SK-N-MC (cell line): ENCODE measurements at regions not wholly inside any gene's neighbourhood (a gene's known extent, or its start where the extent isn't known, plus 50 kb on each side); places are given as distances from the start of the nearest gene placed in this dataset.

Experiments
- DNase-seq: peaks from one replicate; pipeline ENCODE4 v3.0.0-alpha.2; 2011; ENCODE audit warnings: low read depth, low spot score
- H3K27ac ChIP-seq: fragments of 200-600 bp; sonication (generic); 2 replicates; pipeline ENCODE4 v1.5.1; 2016; ENCODE audit warnings: mixed run types
- H3K36me3 ChIP-seq: fragments of 200-600 bp; sonication (generic); 2 replicates; pipeline ENCODE4 v1.6.1; 2017; ENCODE audit warnings: antibody characterized with exemption, low read length, mixed read lengths; ENCODE audit not compliant: insufficient read depth
- H3K4me3 ChIP-seq: fragments of 200-600 bp; sonication (generic); 2 replicates; pipeline ENCODE4 v1.5.1; 2016
- H3K9ac ChIP-seq: fragments of 200-600 bp; sonication (generic); 2 replicates; pipeline ENCODE4 v1.8.0; 2017; ENCODE audit warnings: mixed run types, mixed read lengths; ENCODE audit not compliant: insufficient read length
- H3K9me3 ChIP-seq: fragments of 200-600 bp; sonication (generic); 2 replicates; pipeline ENCODE4 v1.6.1; 2017; ENCODE audit warnings: low read depth, mild to moderate bottlenecking, antibody characterized with exemption, low read length, moderate library complexity, mixed read lengths
- EZH2 ChIP-seq: fragments of 200-600 bp; sonication (generic); IDR thresholded peaks from one replicate; pipeline ENCODE4 v1.6.1; 2017; ENCODE audit warnings: antibody characterized with exemption
- FOXP2 ChIP-seq: optimal IDR thresholded peaks from 2 replicates; pipeline ENCODE3; 2011; ENCODE audit warnings: mild to moderate bottlenecking, moderate library complexity; ENCODE audit not compliant: insufficient read depth; ENCODE audit errors: extremely low read length, control extremely low read depth
- POLR2AphosphoS5 ChIP-seq: IDR thresholded peaks from 2 replicates; pipeline ENCODE4 v1.6.1; 2012; ENCODE audit warnings: mild to moderate bottlenecking, low read depth, low read length, borderline replicate concordance

GRCh38 chr6:147106759-147107401 lies 97.3 kb upstream of the STXBP5 start:
- Histone ChIP-seq H3K4me3 (no peak overlapping the region), H3K27ac (no peak overlapping the region), H3K9me3 (no peaks in the 10 kb centered on the region), H3K36me3 (no peaks in the 10 kb centered on the region), H3K9ac (no peak overlapping the region)
- DNase-seq = no peak
- no peak for TF ChIP-seq POLR2AphosphoS5
- no peak for TF ChIP-seq EZH2
- TF ChIP-seq FOXP2 = no peak

GRCh38 chr6:147108259-147108910 lies 95.8 kb upstream of the STXBP5 start:
- Histone ChIP-seq H3K9ac (no peak overlapping the region), H3K27ac (no peak overlapping the region), H3K9me3 (no peaks in the 10 kb centered on the region), H3K36me3 (no peaks in the 10 kb centered on the region), H3K4me3 (no peak overlapping the region)
- no peak for DNase-seq
- TF ChIP-seq EZH2 (no peak), FOXP2 (no peak), POLR2AphosphoS5 (no peak)

GRCh38 chr6:147109707-147110106 lies 94.5 kb upstream of the STXBP5 start:
- TF ChIP-seq FOXP2 (no peak), EZH2 (no peak), POLR2AphosphoS5 (no peak)
- no peaks in the 10 kb centered on the region for H3K9me3 ChIP-seq
- DNase-seq = no peak
- H3K27ac ChIP-seq = no peak overlapping the region
- H3K4me3 ChIP-seq = no peak overlapping the region
- no peaks in the 10 kb centered on the region for H3K36me3 ChIP-seq
- no peak overlapping the region for H3K9ac ChIP-seq

- no peak for DNase-seq
- Histone ChIP-seq H3K9me3 (no peaks in the 10 kb centered on the region), H3K9ac (no peak overlapping the region), H3K4me3 (no peak overlapping the region), H3K27ac (no peak overlapping the region), H3K36me3 (no peaks in the 10 kb centered on the region)
- no peak for TF ChIP-seq POLR2AphosphoS5
- no peak for TF ChIP-seq EZH2
- TF ChIP-seq FOXP2 = no peak
Observed at GRCh38 chr6:147116056-147116455, 88.2 kb upstream of the STXBP5 start.

- Histone ChIP-seq H3K4me3 (no peak overlapping the region), H3K27ac (no peak overlapping the region), H3K9ac (no peak overlapping the region), H3K36me3 (no peaks in the 10 kb centered on the region), H3K9me3 (no peaks in the 10 kb centered on the region)
- no peak for TF ChIP-seq FOXP2
- no peak for TF ChIP-seq EZH2
- no peak for TF ChIP-seq POLR2AphosphoS5
- no peak for DNase-seq
Observed at GRCh38 chr6:147117011-147117410, 87.2 kb upstream of the STXBP5 start.

GRCh38 chr6:147117580-147117979 lies 86.6 kb upstream of the STXBP5 start:
- H3K4me3 ChIP-seq = no peak overlapping the region
- DNase-seq = no peak
- no peak overlapping the region for H3K27ac ChIP-seq
- H3K9ac ChIP-seq = no peak overlapping the region
- H3K36me3 ChIP-seq = no peaks in the 10 kb centered on the region
- no peaks in the 10 kb centered on the region for H3K9me3 ChIP-seq
- no peak for TF ChIP-seq POLR2AphosphoS5
- TF ChIP-seq FOXP2 = no peak
- no peak for TF ChIP-seq EZH2

GRCh38 chr6:147119310-147119709 lies 84.9 kb upstream of the STXBP5 start:
- no peak for TF ChIP-seq POLR2AphosphoS5
- no peak for TF ChIP-seq EZH2
- no peak for TF ChIP-seq FOXP2
- Histone ChIP-seq H3K9me3 (no peaks in the 10 kb centered on the region), H3K4me3 (no peak overlapping the region), H3K36me3 (no peaks in the 10 kb centered on the region), H3K9ac (no peak overlapping the region), H3K27ac (no peak overlapping the region)
- DNase-seq = no peak

GRCh38 chr6:147122823-147123222 lies 81.4 kb upstream of the STXBP5 start:
- Histone ChIP-seq H3K9me3 (no peaks in the 10 kb centered on the region), H3K4me3 (no peak overlapping the region), H3K9ac (no peak overlapping the region), H3K36me3 (no peaks in the 10 kb centered on the region), H3K27ac (no peak overlapping the region)
- no peak for DNase-seq
- TF ChIP-seq FOXP2 (no peak), EZH2 (no peak), POLR2AphosphoS5 (no peak)
